Ishikawa (cell line): ENCODE measurements at regions not wholly inside any gene's neighbourhood (a gene's known extent, or its start where the extent isn't known, plus 50 kb on each side); places are given as distances from the start of the nearest gene placed in this dataset.

ENCODE experiments used
- CEBPB ChIP-seq: IDR thresholded peaks from 2 replicates; pipeline ENCODE4 v1.6.1; 2012
- CREB1 ChIP-seq: IDR thresholded peaks from 2 replicates; pipeline ENCODE4 v1.6.1; 2012; ENCODE audit warnings: low read depth
- EGR1 ChIP-seq: IDR thresholded peaks from 2 replicates; pipeline ENCODE4 v1.6.1; 2012
- EP300 ChIP-seq: IDR thresholded peaks from 2 replicates; pipeline ENCODE4 v1.6.1; 2012; ENCODE audit warnings: borderline replicate concordance
- FOXM1 ChIP-seq: IDR thresholded peaks from 2 replicates; pipeline ENCODE4 v1.6.1; 2012; ENCODE audit warnings: low read depth, borderline replicate concordance
- MAX ChIP-seq: IDR thresholded peaks from 2 replicates; pipeline ENCODE4 v1.6.1; 2012
- NFIC ChIP-seq: IDR thresholded peaks from 2 replicates; pipeline ENCODE4 v1.6.1; 2012
- RAD21 ChIP-seq: IDR thresholded peaks from 2 replicates; pipeline ENCODE4 v1.6.1; 2012; ENCODE audit warnings: low read depth
- TAF1 ChIP-seq: IDR thresholded peaks from 2 replicates; pipeline ENCODE4 v1.6.1; 2012; ENCODE audit warnings: low read depth, mild to moderate bottlenecking
- TCF12 ChIP-seq: IDR thresholded peaks from 2 replicates; pipeline ENCODE4 v1.6.1; 2012; ENCODE audit warnings: low read depth
- TEAD4 ChIP-seq: IDR thresholded peaks from 2 replicates; pipeline ENCODE4 v1.6.1; 2012
- YY1 ChIP-seq: IDR thresholded peaks from 2 replicates; pipeline ENCODE4 v1.6.1; 2012; ENCODE audit warnings: low read depth
- ZBTB7A ChIP-seq: IDR thresholded peaks from 2 replicates; pipeline ENCODE4 v1.6.1; 2012; ENCODE audit warnings: low read depth
- TF ChIP-seq, protein P1 (sequence below): IDR thresholded peaks from 2 replicates; pipeline ENCODE4 v1.6.1; 2012; ENCODE audit warnings: low read depth, mild to moderate bottlenecking
- TF ChIP-seq, protein P2 (sequence below): IDR thresholded peaks from 2 replicates; pipeline ENCODE4 v1.6.1; 2012

- no peak for TF ChIP-seq ZBTB7A
- no peak for TF ChIP-seq NFIC
- no peak for TF ChIP-seq TCF12
- no peak for TF ChIP-seq EGR1
Observed at GRCh38 chr1:201639391-201639790, 100.5 kb downstream of the NAV1 start.

- TF ChIP-seq, protein P1, sequence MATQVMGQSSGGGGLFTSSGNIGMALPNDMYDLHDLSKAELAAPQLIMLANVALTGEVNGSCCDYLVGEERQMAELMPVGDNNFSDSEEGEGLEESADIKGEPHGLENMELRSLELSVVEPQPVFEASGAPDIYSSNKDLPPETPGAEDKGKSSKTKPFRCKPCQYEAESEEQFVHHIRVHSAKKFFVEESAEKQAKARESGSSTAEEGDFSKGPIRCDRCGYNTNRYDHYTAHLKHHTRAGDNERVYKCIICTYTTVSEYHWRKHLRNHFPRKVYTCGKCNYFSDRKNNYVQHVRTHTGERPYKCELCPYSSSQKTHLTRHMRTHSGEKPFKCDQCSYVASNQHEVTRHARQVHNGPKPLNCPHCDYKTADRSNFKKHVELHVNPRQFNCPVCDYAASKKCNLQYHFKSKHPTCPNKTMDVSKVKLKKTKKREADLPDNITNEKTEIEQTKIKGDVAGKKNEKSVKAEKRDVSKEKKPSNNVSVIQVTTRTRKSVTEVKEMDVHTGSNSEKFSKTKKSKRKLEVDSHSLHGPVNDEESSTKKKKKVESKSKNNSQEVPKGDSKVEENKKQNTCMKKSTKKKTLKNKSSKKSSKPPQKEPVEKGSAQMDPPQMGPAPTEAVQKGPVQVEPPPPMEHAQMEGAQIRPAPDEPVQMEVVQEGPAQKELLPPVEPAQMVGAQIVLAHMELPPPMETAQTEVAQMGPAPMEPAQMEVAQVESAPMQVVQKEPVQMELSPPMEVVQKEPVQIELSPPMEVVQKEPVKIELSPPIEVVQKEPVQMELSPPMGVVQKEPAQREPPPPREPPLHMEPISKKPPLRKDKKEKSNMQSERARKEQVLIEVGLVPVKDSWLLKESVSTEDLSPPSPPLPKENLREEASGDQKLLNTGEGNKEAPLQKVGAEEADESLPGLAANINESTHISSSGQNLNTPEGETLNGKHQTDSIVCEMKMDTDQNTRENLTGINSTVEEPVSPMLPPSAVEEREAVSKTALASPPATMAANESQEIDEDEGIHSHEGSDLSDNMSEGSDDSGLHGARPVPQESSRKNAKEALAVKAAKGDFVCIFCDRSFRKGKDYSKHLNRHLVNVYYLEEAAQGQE, result no peak
- no peak for TF ChIP-seq TAF1
- TF ChIP-seq YY1, result no peak
- TF ChIP-seq RAD21, result no peak
- no peak for TF ChIP-seq MAX
- no peak for TF ChIP-seq TCF12
- TF ChIP-seq TEAD4, result no peak
- no peak for TF ChIP-seq ZBTB7A
- TF ChIP-seq NFIC, result no peak
- TF ChIP-seq EGR1, result no peak
- TF ChIP-seq FOXM1, result no peak
- TF ChIP-seq CEBPB, result no peak
Observed at GRCh38 chr1:201639826-201640225, 100.9 kb downstream of the NAV1 start.

GRCh38 chr1:201640624-201641023 lies 101.7 kb downstream of the NAV1 start:
- TF ChIP-seq CREB1 (no peak), CEBPB (no peak), TCF12 (no peak)

DNA sequence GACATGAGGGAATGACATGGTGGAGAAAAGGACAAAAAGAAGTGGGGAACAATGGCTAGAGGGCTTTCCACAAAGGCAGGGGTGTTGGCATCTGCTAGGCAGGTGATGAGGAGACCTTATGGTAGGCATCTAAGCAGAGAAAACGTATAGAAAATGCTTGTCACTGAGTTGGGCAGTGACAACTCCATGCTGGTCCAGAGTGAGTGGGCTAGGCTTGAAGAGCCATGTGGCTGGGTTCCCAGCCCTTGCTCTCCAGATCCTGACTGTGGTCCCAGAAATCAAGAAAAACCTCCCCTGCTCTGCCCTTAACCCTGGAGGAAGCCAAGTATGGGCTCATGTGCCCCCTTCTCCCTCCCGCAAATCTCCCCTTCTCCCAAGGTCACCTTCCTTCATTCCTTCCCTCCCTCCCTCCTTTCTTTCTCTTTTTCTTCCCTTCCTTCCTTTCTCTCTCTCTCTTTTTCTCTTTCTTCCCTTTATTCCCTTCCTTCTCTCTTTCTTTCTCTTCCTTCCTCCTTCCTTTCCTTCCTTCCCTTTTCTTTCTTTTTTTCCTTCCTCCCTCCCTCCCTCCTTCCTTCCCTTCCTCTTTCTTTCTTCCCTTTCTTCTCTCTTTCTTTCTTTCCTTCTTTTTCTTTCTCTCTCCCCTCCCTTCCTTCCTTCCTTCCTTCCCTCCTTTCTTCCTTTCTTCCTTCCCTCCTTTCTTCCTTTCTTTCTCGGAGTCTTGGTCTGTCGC lies 102.8 kb downstream of the NAV1 start:
- TF ChIP-seq EGR1 (no peak), ZBTB7A (no peak), CEBPB (no peak), RAD21 (no peak), FOXM1 (no peak)

DNA sequence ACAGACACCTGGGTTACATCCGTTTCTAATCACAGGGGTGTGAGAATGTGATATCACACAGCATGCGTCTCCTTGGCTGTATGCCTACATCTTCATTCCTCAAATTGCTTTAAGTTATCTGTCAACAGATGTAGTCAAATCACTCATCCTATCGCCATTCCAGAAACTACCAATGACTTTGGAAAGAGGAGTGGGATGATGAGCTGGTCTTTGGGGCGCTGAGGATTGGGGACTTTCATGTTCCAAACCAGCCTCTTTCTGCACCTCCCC lies 104.8 kb downstream of the NAV1 start:
- TF ChIP-seq, protein P1, result no peak
- TF ChIP-seq, protein P2, sequence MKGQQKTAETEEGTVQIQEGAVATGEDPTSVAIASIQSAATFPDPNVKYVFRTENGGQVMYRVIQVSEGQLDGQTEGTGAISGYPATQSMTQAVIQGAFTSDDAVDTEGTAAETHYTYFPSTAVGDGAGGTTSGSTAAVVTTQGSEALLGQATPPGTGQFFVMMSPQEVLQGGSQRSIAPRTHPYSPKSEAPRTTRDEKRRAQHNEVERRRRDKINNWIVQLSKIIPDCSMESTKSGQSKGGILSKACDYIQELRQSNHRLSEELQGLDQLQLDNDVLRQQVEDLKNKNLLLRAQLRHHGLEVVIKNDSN, result no peak
- TF ChIP-seq RAD21, result no peak

- TF ChIP-seq, protein P2, result no peak
Observed at GRCh38 chr1:201644197-201644596, 105.3 kb downstream of the NAV1 start.

DNA sequence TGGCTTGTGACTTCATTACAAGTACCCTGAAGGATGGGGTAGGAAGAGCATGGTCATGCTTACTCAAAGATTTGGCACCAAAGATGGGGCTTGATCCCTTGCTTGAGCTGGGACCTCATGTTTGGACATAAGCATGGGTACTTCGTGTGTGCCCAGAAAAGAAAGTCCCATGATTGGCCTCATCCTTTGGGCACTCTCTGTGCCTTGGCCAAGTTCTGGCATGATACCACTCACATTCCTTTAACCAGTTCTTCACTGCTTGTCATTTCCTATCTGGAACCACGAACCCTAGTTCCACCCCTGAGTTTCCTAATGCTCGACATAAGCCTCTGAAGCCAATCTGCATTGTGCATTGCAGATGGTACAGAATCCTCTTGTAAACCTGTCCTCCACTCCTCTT lies 107.0 kb downstream of the NAV1 start:
- TF ChIP-seq CREB1 (no peak), CEBPB (no peak), TAF1 (no peak), EP300 (no peak), NFIC (no peak), EGR1 (no peak), YY1 (no peak), MAX (no peak), FOXM1 (no peak)
